A673 (cell line): ENCODE measurements at regions not wholly inside any gene's neighbourhood (a gene's known extent, or its start where the extent isn't known, plus 50 kb on each side); places are given as distances from the start of the nearest gene placed in this dataset.
A peak's percentile ranks its signal among the peaks of the same experiment; 100 is the strongest.

Experiments used
- CTCF ChIP-seq: fragments of 300-800, 200-600 bp; sonication (generic); conservative IDR thresholded peaks from 2 replicates; pipeline ENCODE4 v1.5.1; 2017; ENCODE audit warnings: low read depth, mild to moderate bottlenecking, antibody characterized with exemption, low read length, moderate library complexity, mixed read lengths
- EZH2 ChIP-seq: fragments of 200-600 bp; sonication (generic); IDR thresholded peaks from 2 replicates; pipeline ENCODE4 v1.6.1; 2017; ENCODE audit warnings: borderline replicate concordance, low read depth, mild to moderate bottlenecking, mixed read lengths, antibody characterized with exemption, low read length; ENCODE audit not compliant: poor library complexity, severe bottlenecking

GRCh38 chr2:114201781-114202180 is 240.7 kb upstream of the DPP10 start:
- no peak for TF ChIP-seq EZH2
- 0 out of 2 replicates have a peak, but pooled peaks have one; percentile 29 for TF ChIP-seq CTCF
